ENCODE measurements at regions not wholly inside any gene's neighbourhood (a gene's known extent, or its start where the extent isn't known, plus 50 kb on each side); places are given as distances from the start of the nearest gene placed in this dataset.
A peak's percentile ranks its signal among the peaks of the same experiment; 100 is the strongest.
"Not testable (repeated sequence)": the region's sequence is repeated elsewhere in the genome, so short reads cannot be mapped to it uniquely, and the experiment has no call there.

GRCh38 chr13:62721893-62722292 lies 1306.2 kb upstream of the PCDH20 start (continued):
- TF ChIP-seq, protein P1, sequence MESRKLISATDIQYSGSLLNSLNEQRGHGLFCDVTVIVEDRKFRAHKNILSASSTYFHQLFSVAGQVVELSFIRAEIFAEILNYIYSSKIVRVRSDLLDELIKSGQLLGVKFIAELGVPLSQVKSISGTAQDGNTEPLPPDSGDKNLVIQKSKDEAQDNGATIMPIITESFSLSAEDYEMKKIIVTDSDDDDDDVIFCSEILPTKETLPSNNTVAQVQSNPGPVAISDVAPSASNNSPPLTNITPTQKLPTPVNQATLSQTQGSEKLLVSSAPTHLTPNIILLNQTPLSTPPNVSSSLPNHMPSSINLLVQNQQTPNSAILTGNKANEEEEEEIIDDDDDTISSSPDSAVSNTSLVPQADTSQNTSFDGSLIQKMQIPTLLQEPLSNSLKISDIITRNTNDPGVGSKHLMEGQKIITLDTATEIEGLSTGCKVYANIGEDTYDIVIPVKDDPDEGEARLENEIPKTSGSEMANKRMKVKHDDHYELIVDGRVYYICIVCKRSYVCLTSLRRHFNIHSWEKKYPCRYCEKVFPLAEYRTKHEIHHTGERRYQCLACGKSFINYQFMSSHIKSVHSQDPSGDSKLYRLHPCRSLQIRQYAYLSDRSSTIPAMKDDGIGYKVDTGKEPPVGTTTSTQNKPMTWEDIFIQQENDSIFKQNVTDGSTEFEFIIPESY (IDR thresholded peaks at IDR 0.05) = no peak
- TF ChIP-seq, protein P2, sequence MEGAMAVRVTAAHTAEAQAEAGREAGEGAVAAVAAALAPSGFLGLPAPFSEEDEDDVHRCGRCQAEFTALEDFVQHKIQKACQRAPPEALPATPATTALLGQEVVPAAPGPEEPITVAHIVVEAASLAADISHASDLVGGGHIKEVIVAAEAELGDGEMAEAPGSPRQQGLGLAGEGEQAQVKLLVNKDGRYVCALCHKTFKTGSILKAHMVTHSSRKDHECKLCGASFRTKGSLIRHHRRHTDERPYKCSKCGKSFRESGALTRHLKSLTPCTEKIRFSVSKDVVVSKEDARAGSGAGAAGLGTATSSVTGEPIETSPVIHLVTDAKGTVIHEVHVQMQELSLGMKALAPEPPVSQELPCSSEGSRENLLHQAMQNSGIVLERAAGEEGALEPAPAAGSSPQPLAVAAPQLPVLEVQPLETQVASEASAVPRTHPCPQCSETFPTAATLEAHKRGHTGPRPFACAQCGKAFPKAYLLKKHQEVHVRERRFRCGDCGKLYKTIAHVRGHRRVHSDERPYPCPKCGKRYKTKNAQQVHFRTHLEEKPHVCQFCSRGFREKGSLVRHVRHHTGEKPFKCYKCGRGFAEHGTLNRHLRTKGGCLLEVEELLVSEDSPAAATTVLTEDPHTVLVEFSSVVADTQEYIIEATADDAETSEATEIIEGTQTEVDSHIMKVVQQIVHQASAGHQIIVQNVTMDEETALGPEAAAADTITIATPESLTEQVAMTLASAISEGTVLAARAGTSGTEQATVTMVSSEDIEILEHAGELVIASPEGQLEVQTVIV (IDR thresholded peaks at IDR 0.05; ENCODE audit: borderline replicate concordance, partially characterized antibody) = no peak
- TF ChIP-seq BACH1 (IDR thresholded peaks at IDR 0.05; ENCODE audit: borderline replicate concordance) (no peak), KLF5 (IDR thresholded peaks at IDR 0.05; ENCODE audit: partially characterized antibody) (no peak)

DNA sequence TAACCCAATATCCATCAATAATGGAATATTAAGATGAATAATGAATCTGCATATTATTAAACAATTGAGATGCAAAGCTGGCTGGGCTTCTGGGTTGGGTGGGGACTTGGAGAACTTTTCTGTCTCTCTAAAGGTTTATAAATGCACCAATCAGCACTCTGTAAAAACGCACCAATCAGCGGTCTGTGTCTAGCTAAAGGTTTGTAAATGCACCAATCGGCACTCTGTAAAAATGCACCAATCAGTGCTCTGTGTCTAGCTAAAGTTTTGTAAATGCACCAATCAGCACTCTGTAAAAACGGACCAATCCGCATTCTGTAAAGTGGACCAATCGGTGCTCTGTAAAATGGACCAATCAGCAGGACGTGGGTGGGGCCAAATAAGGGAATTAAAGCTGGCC lies 1296.3 kb upstream of the PCDH20 start:
- H3K4me1 ChIP-seq (ENCODE audit: control insufficient read depth, insufficient read depth, low read length); H3K36me3 ChIP-seq (ENCODE audit: control insufficient read depth in 2 of 2, insufficient read depth in 2 of 2, low read length in 1 of 2); POLR2A ChIA-PET; RAD21 ChIA-PET (ENCODE audit: unreplicated experiment); ATAC-seq; H4K20me1 ChIP-seq (ENCODE audit: control insufficient read depth, insufficient read depth); H3K4me3 ChIP-seq; FAIRE-seq; H3K27ac ChIP-seq (ENCODE audit: control insufficient read depth, insufficient read depth); intact Hi-C loops (cut with micrococcal nuclease; ENCODE audit: unreplicated experiment); DNase-seq (ENCODE audit: low read depth, low spot score); in situ Hi-C loops (cut with MboI); H3K9me3 ChIP-seq (replicated peaks; ENCODE audit: control insufficient read depth, insufficient read depth, low read length); SMC1A ChIA-PET (ENCODE audit: uncharacterized antibody, unreplicated experiment); H3K27me3 ChIP-seq (replicated peaks in 1 of 2; ENCODE audit: control insufficient read depth in 2 of 2, insufficient read depth in 2 of 2, low read length in 1 of 2); H3K4me2 ChIP-seq (ENCODE audit: control insufficient read depth, insufficient read depth); BruUV-seq (replicated peaks); H3K79me2 ChIP-seq (ENCODE audit: control insufficient read depth, insufficient read depth, low read length); H2AFZ ChIP-seq (ENCODE audit: control insufficient read depth, low read depth, low read length); CTCF ChIA-PET; H3K9ac ChIP-seq (ENCODE audit: control insufficient read depth, insufficient read depth, low read length): not testable (repeated sequence)
- WGBS (ENCODE audit: insufficient coverage, insufficient replicate concordance, low lambda C conversion rate, missing lambda C conversion rate) = 50% methylated on average over 7 of the region's 7 CpGs
- peak; percentile 67 for TF ChIP-seq NFYB (IDR thresholded peaks at IDR 0.05; ENCODE audit: insufficient read depth, low read depth, low read length)
